GM19468 (cell line): ENCODE measurements at regions not wholly inside any gene's neighbourhood (a gene's known extent, or its start where the extent isn't known, plus 50 kb on each side); places are given as distances from the start of the nearest gene placed in this dataset.

ENCODE experiments used
- ATAC-seq: cut with Tn5 transposase; IDR thresholded peaks from one replicate; pipeline ENCODE4 v1.9.1; 2021; ENCODE audit warnings: mild to moderate bottlenecking, moderate library complexity, moderate number of reproducible peaks; ENCODE audit not compliant: unreplicated experiment; ENCODE audit errors: extremely low read depth

GRCh38 chr21:28550057-28550825, 442.4 kb downstream of the LTN1 start:
- ATAC-seq = no peak

- no peak for ATAC-seq
Measured at GRCh38 chr21:28548291-28548690, 444.4 kb downstream of the LTN1 start.

GRCh38 chr21:28547766-28548165, 444.9 kb downstream of the LTN1 start:
- ATAC-seq = no peak

- ATAC-seq = no peak
Measured at GRCh38 chr21:28543975-28544374, 448.7 kb downstream of the LTN1 start.

- no peak for ATAC-seq
Measured at GRCh38 chr21:28541371-28542112, 451.1 kb downstream of the LTN1 start.

GRCh38 chr21:28540514-28540913, 452.2 kb downstream of the LTN1 start:
- ATAC-seq = no peak

- ATAC-seq = no peak
Measured at GRCh38 chr21:28539623-28539988, 453.1 kb downstream of the LTN1 start.

GRCh38 chr21:28538987-28539622, 453.6 kb downstream of the LTN1 start:
- no peak for ATAC-seq

- ATAC-seq = no peak
Measured at GRCh38 chr21:28537371-28538079, 455.2 kb downstream of the LTN1 start.

GRCh38 chr21:28532446-28532845, 460.2 kb downstream of the LTN1 start:
- ATAC-seq = no peak

GRCh38 chr21:28523367-28523766, 469.3 kb downstream of the LTN1 start:
- ATAC-seq = no peak

GRCh38 chr21:28522014-28522799, 470.5 kb downstream of the LTN1 start:
- no peak for ATAC-seq

- ATAC-seq = no peak
Measured at GRCh38 chr21:28518630-28519029, 474.0 kb downstream of the LTN1 start.

- ATAC-seq = peak; percentile 93
Measured at GRCh38 chr21:28516991-28517592, 475.6 kb downstream of the LTN1 start.

- no peak for ATAC-seq
Measured at GRCh38 chr21:28516021-28516420, 476.7 kb downstream of the LTN1 start.

- ATAC-seq = no peak
Measured at GRCh38 chr21:28513428-28513827, 479.2 kb downstream of the LTN1 start.

GRCh38 chr21:28509031-28509430, 483.6 kb downstream of the LTN1 start:
- ATAC-seq = no peak

GRCh38 chr21:28508126-28508525, 484.6 kb downstream of the LTN1 start:
- no peak for ATAC-seq

GRCh38 chr21:28496517-28496916, 496.2 kb downstream of the LTN1 start:
- no peak for ATAC-seq
